ENCODE measurements at regions not wholly inside any gene's neighbourhood (a gene's known extent, or its start where the extent isn't known, plus 50 kb on each side); places are given as distances from the start of the nearest gene placed in this dataset.

- TF ChIP-seq ZNF713 (CRISPR knock-in tag; IDR thresholded peaks at IDR 0.05): no peak
- no peak for TF ChIP-seq THAP9 (CRISPR knock-in tag; IDR thresholded peaks at IDR 0.05; ENCODE audit: borderline replicate concordance)
- TF ChIP-seq ZEB1 (IDR thresholded peaks at IDR 0.05; ENCODE audit: insufficient replicate concordance, low read depth): no peak
- no peak for TF ChIP-seq ZNF672 (CRISPR knock-in tag; IDR thresholded peaks at IDR 0.05)
- TF ChIP-seq SOX13 (IDR thresholded peaks at IDR 0.05): no peak
- TF ChIP-seq SOX13 (CRISPR knock-in tag; conservative IDR thresholded peaks at IDR 0.05 in 1 of 2, IDR thresholded peaks at IDR 0.05 in 1 of 2): peak in 1 of 2 experiments; percentile 61; a peak in 2 of 4 replicates
- TF ChIP-seq HDAC2 (CRISPR knock-in tag; IDR thresholded peaks at IDR 0.05): peak; percentile 39; the same call in 1 of the 2 replicates
- no peak for TF ChIP-seq ZNF740 (CRISPR knock-in tag; IDR thresholded peaks at IDR 0.05)
- 0 out of 2 replicates have a peak, but pooled peaks have one; percentile 23 for TF ChIP-seq PPARG (CRISPR knock-in tag; conservative IDR thresholded peaks at IDR 0.05)
- no peak for TF ChIP-seq TFAP4 (IDR thresholded peaks at IDR 0.05; ENCODE audit: borderline replicate concordance, low read depth)
- TF ChIP-seq HMGXB3 (CRISPR knock-in tag; IDR thresholded peaks at IDR 0.05; ENCODE audit: borderline replicate concordance): no peak
- TF ChIP-seq ZBTB20 (CRISPR knock-in tag; IDR thresholded peaks at IDR 0.05; ENCODE audit: borderline replicate concordance, low read depth): no peak
- no peak for TF ChIP-seq ISL2 (CRISPR knock-in tag; IDR thresholded peaks at IDR 0.05)
- TF ChIP-seq AGO1 (IDR thresholded peaks at IDR 0.05; ENCODE audit: low read depth, low read length, poor library complexity, severe bottlenecking): no peak
- TF ChIP-seq CHD4 (IDR thresholded peaks at IDR 0.05; ENCODE audit: borderline replicate concordance, low read length): peak; percentile 91; the same call in 1 of the 2 replicates
- 0 out of 2 replicates have a peak, but pooled peaks have one; percentile 9 for TF ChIP-seq HNF4G (IDR thresholded peaks at IDR 0.05; ENCODE audit: borderline replicate concordance, low read depth, low read length)
- no peak for TF ChIP-seq HNF4G (CRISPR knock-in tag; IDR thresholded peaks at IDR 0.05; ENCODE audit: borderline replicate concordance, low read depth)
- peak; percentile 70; the same call in 1 of the 2 replicates for TF ChIP-seq TBX3 (IDR thresholded peaks at IDR 0.05; ENCODE audit: borderline replicate concordance)
- TF ChIP-seq ZNF414 (CRISPR knock-in tag; IDR thresholded peaks at IDR 0.05): no peak
- no peak for TF ChIP-seq ZNF580 (CRISPR knock-in tag; IDR thresholded peaks at IDR 0.05; ENCODE audit: borderline replicate concordance, low read depth)
These were observed 271.6 kb upstream of the CRY1 start (continued) for GRCh38 chr12:107364875-107365518.
